Trophoblast cell (in vitro differentiated cells and primary cell): ENCODE measurements at regions not wholly inside any gene's neighbourhood (a gene's known extent, or its start where the extent isn't known, plus 50 kb on each side); places are given as distances from the start of the nearest gene placed in this dataset.
"Not testable (repeated sequence)": the region's sequence is repeated elsewhere in the genome, so short reads cannot be mapped to it uniquely, and the experiment has no call there.

Source experiments
- DNase-seq, 2 donors: peaks; one replicate each; pipeline ENCODE4 v3.0.0-alpha.2; 2016
- H2AFZ ChIP-seq: 2 replicates; pipeline ENCODE4 v1.6.1; 2013; ENCODE audit warnings: low read length, moderate library complexity, mild to moderate bottlenecking; ENCODE audit not compliant: insufficient read depth, poor library complexity
- H2AK5ac ChIP-seq: 2 replicates; pipeline ENCODE4 v1.6.1; 2013; ENCODE audit warnings: mild to moderate bottlenecking, low read length
- H2BK120ac ChIP-seq: 2 replicates; pipeline ENCODE4 v1.6.1; 2013; ENCODE audit warnings: low read length, mild to moderate bottlenecking, moderate library complexity; ENCODE audit not compliant: insufficient read depth, poor library complexity
- H2BK12ac ChIP-seq: 2 replicates; pipeline ENCODE4 v1.6.1; 2013; ENCODE audit warnings: mild to moderate bottlenecking, low read length, moderate library complexity
- H2BK5ac ChIP-seq: 2 replicates; pipeline ENCODE4 v1.6.1; 2013; ENCODE audit warnings: low read length, low read depth, moderate library complexity, mild to moderate bottlenecking; ENCODE audit not compliant: poor library complexity
- H3K14ac ChIP-seq: 2 replicates; pipeline ENCODE4 v1.6.1; 2013; ENCODE audit warnings: mild to moderate bottlenecking, low read length
- H3K18ac ChIP-seq: 2 replicates; pipeline ENCODE4 v1.6.1; 2013; ENCODE audit warnings: mild to moderate bottlenecking, low read length
- H3K23ac ChIP-seq: 2 replicates; pipeline ENCODE4 v1.6.1; 2013; ENCODE audit warnings: low read length
- H3K27ac ChIP-seq: 2 replicates; pipeline ENCODE4 v1.5.1; 2013; ENCODE audit warnings: low read depth, mild to moderate bottlenecking, inconsistent platforms, low read length, moderate library complexity
- H3K27me3 ChIP-seq: 2 replicates; pipeline ENCODE4 v1.6.1; 2013; ENCODE audit warnings: inconsistent platforms, mild to moderate bottlenecking, low read length, moderate library complexity; ENCODE audit not compliant: insufficient read depth
- H3K36me3 ChIP-seq, 2 experiments: 1 replicate in 1 of 2; 2 replicates in 1 of 2; pipeline ENCODE4 v1.6.1; 2013; ENCODE audit warnings: low read length in 2 of 2, mild to moderate bottlenecking in 2 of 2, moderate library complexity in 1 of 2; ENCODE audit not compliant: insufficient read depth in 2 of 2, control insufficient read depth in 1 of 2
- H3K4ac ChIP-seq: 2 replicates; pipeline ENCODE4 v1.6.1; 2013; ENCODE audit warnings: low read depth, mild to moderate bottlenecking, low read length, moderate library complexity
- H3K4me1 ChIP-seq, 2 experiments: 1 replicate in 1 of 2; 2 replicates in 1 of 2; pipeline ENCODE4 v1.6.1; 2013; ENCODE audit warnings: low read length in 2 of 2, mild to moderate bottlenecking in 2 of 2, moderate library complexity in 1 of 2; ENCODE audit not compliant: insufficient read depth in 2 of 2, control insufficient read depth in 1 of 2
- H3K4me2 ChIP-seq: 2 replicates; pipeline ENCODE4 v1.6.1; 2013; ENCODE audit warnings: inconsistent platforms, mild to moderate bottlenecking, low read length, moderate library complexity
- H3K4me3 ChIP-seq: 2 replicates; pipeline ENCODE4 v1.5.1; 2013; ENCODE audit warnings: mild to moderate bottlenecking, low read depth, low read length, inconsistent platforms
- H3K79me1 ChIP-seq: one replicate; pipeline ENCODE4 v1.6.1; 2013; ENCODE audit warnings: low read length
- H3K79me2 ChIP-seq: 2 replicates; pipeline ENCODE4 v1.6.1; 2013; ENCODE audit warnings: low read length, mild to moderate bottlenecking; ENCODE audit not compliant: control insufficient read depth, insufficient read depth, poor library complexity
- H3K9ac ChIP-seq: 2 replicates; pipeline ENCODE4 v1.6.1; 2013; ENCODE audit warnings: mild to moderate bottlenecking, low read length
- H3K9me3 ChIP-seq: 2 replicates; pipeline ENCODE4 v1.6.1; 2013; ENCODE audit warnings: low read depth, mild to moderate bottlenecking, control low read depth, inconsistent platforms, low read length; ENCODE audit not compliant: insufficient read depth
- H4K12ac ChIP-seq: 2 replicates; pipeline ENCODE4 v1.6.1; 2013; ENCODE audit warnings: low read depth, mild to moderate bottlenecking, low read length, moderate library complexity
- H4K8ac ChIP-seq: 2 replicates; pipeline ENCODE4 v1.6.1; 2013; ENCODE audit warnings: low read depth, mild to moderate bottlenecking, low read length, moderate library complexity
- H4K91ac ChIP-seq: one replicate; pipeline ENCODE4 v1.6.1; 2013; ENCODE audit warnings: low read depth, mild to moderate bottlenecking, low read length, moderate library complexity
- WGBS: extraction: QIAGEN DNeasy Blood & Tissue Kit; methylation state at CpG from one replicate; pipeline ENCODE4 v1.1.7; 2013; ENCODE audit warnings: missing lambda C conversion rate; ENCODE audit not compliant: insufficient read length, insufficient coverage; ENCODE audit errors: extremely low coverage; 5-methylcytosine and 5-hydroxymethylcytosine counted together

DNA sequence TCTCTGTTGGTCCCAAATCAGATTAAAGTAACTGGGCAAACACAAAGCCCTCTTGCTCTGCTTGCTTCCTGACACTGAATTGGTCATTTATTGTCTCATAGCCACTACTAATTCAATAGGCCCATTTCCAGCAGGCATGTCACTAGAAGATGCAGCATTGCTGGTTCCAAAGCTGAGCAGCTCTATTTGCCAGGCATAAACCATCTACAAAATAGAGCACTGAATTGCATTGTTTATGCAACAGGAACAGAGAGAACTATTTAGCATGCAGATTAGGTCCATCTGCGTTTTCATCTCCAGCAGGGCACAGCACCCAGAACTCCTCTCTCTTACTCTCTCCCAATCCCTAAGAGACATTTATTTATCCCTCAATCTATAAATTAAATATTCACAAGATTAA is 227.6 kb downstream of the SUCLG1 start:
- H3K79me2 ChIP-seq: no peaks in the 10 kb centered on the region
- H3K27me3 ChIP-seq: no peaks in the 10 kb centered on the region
- H2AFZ ChIP-seq: no peak overlapping the region
- H4K91ac ChIP-seq: no peak overlapping the region
- H4K12ac ChIP-seq: no peak overlapping the region
- H3K23ac ChIP-seq: no peak overlapping the region
- no peak overlapping the region for H3K4me2 ChIP-seq
- H3K9ac ChIP-seq: no peak overlapping the region
- DNase-seq: no peak
- H2BK12ac ChIP-seq: no peak overlapping the region
- H3K27ac ChIP-seq: no peak overlapping the region
- H3K18ac ChIP-seq: no peak overlapping the region
- no peak overlapping the region for H2BK120ac ChIP-seq
- no CpG with 5 or more reads among the region's 1 CpG for WGBS
- no peaks in the 10 kb centered on the region for H3K9me3 ChIP-seq
- H3K4ac ChIP-seq: no peak overlapping the region
- H4K8ac ChIP-seq: no peak overlapping the region
- H3K14ac ChIP-seq: no peak overlapping the region
- no peak overlapping the region for H3K4me3 ChIP-seq
- no peak overlapping the region for H2BK5ac ChIP-seq
- H3K4me1 ChIP-seq: no peaks in the 10 kb centered on the region
- no peaks in the 10 kb centered on the region for H3K36me3 ChIP-seq
- no peaks in the 10 kb centered on the region for H3K79me1 ChIP-seq
- no peak overlapping the region for H2AK5ac ChIP-seq

- no peak for DNase-seq
- H3K4me3 ChIP-seq: no peak overlapping the region
Observed at GRCh38 chr2:84224121-84224520, 235.0 kb downstream of the SUCLG1 start.

DNA sequence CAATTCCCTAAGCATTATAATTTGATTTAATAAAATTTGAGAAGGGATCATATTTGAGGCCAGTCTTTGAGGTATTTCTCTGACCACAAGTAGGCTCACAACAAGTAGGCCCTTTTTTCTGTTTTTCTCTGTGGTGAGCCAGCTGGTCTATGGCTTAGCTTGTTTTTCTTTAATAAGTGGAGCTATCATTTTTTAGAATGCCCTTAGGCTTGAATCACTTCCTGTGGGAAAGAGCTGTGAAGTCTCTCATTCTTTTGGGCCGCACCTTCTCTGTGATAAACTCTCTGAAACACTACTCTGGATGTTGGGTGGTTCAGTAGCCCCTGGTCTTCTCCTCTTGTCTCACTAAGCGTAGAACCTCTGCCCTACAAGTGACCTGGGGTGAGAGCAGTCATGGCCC is 235.9 kb downstream of the SUCLG1 start:
- Histone ChIP-seq H3K23ac (no peak overlapping the region), H3K4me2 (no peak overlapping the region), H3K79me1 (no peaks in the 10 kb centered on the region), H4K12ac (no peak overlapping the region), H3K4ac (no peak overlapping the region), H3K9me3 (no peaks in the 10 kb centered on the region), H3K4me1 (peaks cover 0 to 3% of the 10 kb centered on the region in 2 experiments), H2AFZ (no peak overlapping the region), H3K14ac (no peak overlapping the region), H3K79me2 (no peaks in the 10 kb centered on the region), H4K8ac (no peak overlapping the region), H3K27ac (no peak overlapping the region), H2AK5ac (no peak overlapping the region), H2BK12ac (no peak overlapping the region), H3K9ac (no peak overlapping the region), H3K27me3 (no peaks in the 10 kb centered on the region), H2BK120ac (no peak overlapping the region), H3K4me3 (no peak overlapping the region), H3K18ac (no peak overlapping the region), H4K91ac (no peak overlapping the region), H2BK5ac (no peak overlapping the region), H3K36me3 (no peaks in the 10 kb centered on the region)
- no CpG with 5 or more reads among the region's 2 CpGs for WGBS
- DNase-seq: no peak

More at GRCh38 chr2:84224121-84224520, 235.0 kb downstream of the SUCLG1 start:
- Histone ChIP-seq H3K9ac (no peak overlapping the region), H3K27me3 (no peaks in the 10 kb centered on the region), H3K36me3 (no peaks in the 10 kb centered on the region), H3K4me2 (no peak overlapping the region), H3K9me3 (no peaks in the 10 kb centered on the region), H3K18ac (no peak overlapping the region), H3K4me1 (peaks cover 0 to 3% of the 10 kb centered on the region in 2 experiments), H2AFZ (no peak overlapping the region), H3K79me1 (no peaks in the 10 kb centered on the region), H2BK120ac (no peak overlapping the region), H4K8ac (no peak overlapping the region), H2BK5ac (no peak overlapping the region), H4K91ac (no peak overlapping the region), H3K27ac (no peak overlapping the region), H3K4ac (no peak overlapping the region), H4K12ac (no peak overlapping the region), H2BK12ac (no peak overlapping the region), H3K23ac (no peak overlapping the region), H2AK5ac (no peak overlapping the region), H3K79me2 (no peaks in the 10 kb centered on the region), H3K14ac (no peak overlapping the region)

GRCh38 chr2:84221102-84221501 is 238.0 kb downstream of the SUCLG1 start:
- no CpG with 5 or more reads among the region's 2 CpGs for WGBS
- H3K4me3 ChIP-seq, H2BK120ac ChIP-seq, H3K9ac ChIP-seq, H4K12ac ChIP-seq, H3K79me2 ChIP-seq, H4K8ac ChIP-seq, H3K23ac ChIP-seq, H2BK12ac ChIP-seq, DNase-seq, H3K4ac ChIP-seq, H3K27ac ChIP-seq, H3K36me3 ChIP-seq, H2AFZ ChIP-seq, H3K9me3 ChIP-seq, H3K27me3 ChIP-seq, H4K91ac ChIP-seq, H3K18ac ChIP-seq, H2BK5ac ChIP-seq, H3K4me2 ChIP-seq, H3K14ac ChIP-seq, H3K79me1 ChIP-seq, H3K4me1 ChIP-seq, H2AK5ac ChIP-seq: not testable (repeated sequence)
